BLaER1 (cell line): ENCODE measurements at regions not wholly inside any gene's neighbourhood (a gene's known extent, or its start where the extent isn't known, plus 50 kb on each side); places are given as distances from the start of the nearest gene placed in this dataset.

Experiments
- H3K27ac ChIP-seq: shearing (Covaris generic); formaldehyde crosslinking; 2 replicates; pipeline ENCODE4 v1.8.1; 2022
- H3K27me3 ChIP-seq: shearing (Covaris generic); formaldehyde crosslinking; 2 replicates; pipeline ENCODE4 v1.8.1; 2022
- H3K36me3 ChIP-seq: shearing (Covaris generic); formaldehyde crosslinking; 2 replicates; pipeline ENCODE4 v1.8.1; 2022
- H3K4me1 ChIP-seq: shearing (Covaris generic); formaldehyde crosslinking; 2 replicates; pipeline ENCODE4 v1.8.1; 2022
- H3K4me2 ChIP-seq: shearing (Covaris generic); formaldehyde crosslinking; 2 replicates; pipeline ENCODE4 v1.8.1; 2022
- H3K4me3 ChIP-seq: shearing (Covaris generic); formaldehyde crosslinking; 2 replicates; pipeline ENCODE4 v1.8.1; 2022
- H3K9ac ChIP-seq: shearing (Covaris generic); formaldehyde crosslinking; 2 replicates; pipeline ENCODE4 v1.8.1; 2022
- H3K9me3 ChIP-seq: shearing (Covaris generic); formaldehyde crosslinking; 2 replicates; pipeline ENCODE4 v1.8.1; 2022
- H4K20me1 ChIP-seq: shearing (Covaris generic); formaldehyde crosslinking; 2 replicates; pipeline ENCODE4 v1.8.1; 2022
- Cebpa-rat ChIP-seq: shearing (Covaris generic); IDR thresholded peaks from 2 replicates; pipeline ENCODE4 v1.8.1; 2022

- H3K4me1 ChIP-seq, result no peaks in the 10 kb centered on the region
- no peak overlapping the region for H3K9ac ChIP-seq
- no peaks in the 10 kb centered on the region for H3K9me3 ChIP-seq
- H3K36me3 ChIP-seq, result no peaks in the 10 kb centered on the region
- no peak overlapping the region for H3K4me2 ChIP-seq
- no peak overlapping the region for H3K27ac ChIP-seq
- H3K27me3 ChIP-seq, result no peaks in the 10 kb centered on the region
- no peak for TF ChIP-seq Cebpa-rat
- no peaks in the 10 kb centered on the region for H4K20me1 ChIP-seq
- no peak overlapping the region for H3K4me3 ChIP-seq
Measured at GRCh38 chr6:68326762-68327161, 308.3 kb upstream of the ADGRB3 start.

- no peaks in the 10 kb centered on the region for H3K27me3 ChIP-seq
- no peaks in the 10 kb centered on the region for H3K9me3 ChIP-seq
- no peaks in the 10 kb centered on the region for H3K4me1 ChIP-seq
- H3K4me3 ChIP-seq, result no peak overlapping the region
- H3K4me2 ChIP-seq, result no peak overlapping the region
- no peak overlapping the region for H3K9ac ChIP-seq
- no peaks in the 10 kb centered on the region for H4K20me1 ChIP-seq
- no peak for TF ChIP-seq Cebpa-rat
- H3K36me3 ChIP-seq, result no peaks in the 10 kb centered on the region
- no peak overlapping the region for H3K27ac ChIP-seq
Measured at GRCh38 chr6:68317366-68317765, 317.7 kb upstream of the ADGRB3 start.

GRCh38 chr6:68313911-68314310 is 321.2 kb upstream of the ADGRB3 start:
- H3K9ac ChIP-seq, result no peak overlapping the region
- H3K27ac ChIP-seq, result no peak overlapping the region
- H4K20me1 ChIP-seq, result no peaks in the 10 kb centered on the region
- H3K9me3 ChIP-seq, result no peaks in the 10 kb centered on the region
- H3K4me3 ChIP-seq, result no peak overlapping the region
- H3K36me3 ChIP-seq, result no peaks in the 10 kb centered on the region
- H3K4me1 ChIP-seq, result no peaks in the 10 kb centered on the region
- no peak for TF ChIP-seq Cebpa-rat
- H3K4me2 ChIP-seq, result no peak overlapping the region
- no peaks in the 10 kb centered on the region for H3K27me3 ChIP-seq

DNA sequence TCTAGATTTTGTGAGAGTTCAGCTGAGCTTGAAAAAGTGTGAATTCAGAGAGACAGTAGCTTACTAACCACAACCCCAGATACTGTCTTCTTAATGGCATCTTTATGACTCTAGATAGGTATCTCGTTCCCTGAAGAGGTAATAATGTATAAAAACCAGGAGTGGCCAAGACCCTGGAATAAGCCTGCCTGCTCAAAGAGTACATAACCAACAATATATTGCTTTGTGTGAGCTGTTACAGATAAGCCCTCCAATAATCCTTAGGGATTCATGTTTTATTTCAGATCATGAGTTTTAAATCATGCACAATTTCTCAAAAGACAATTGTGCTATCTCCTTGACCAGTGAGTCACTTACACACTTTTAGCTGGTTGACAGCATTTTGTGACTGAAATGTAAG is 327.8 kb upstream of the ADGRB3 start:
- H3K27me3 ChIP-seq, result no peaks in the 10 kb centered on the region
- no peak overlapping the region for H3K9ac ChIP-seq
- H4K20me1 ChIP-seq, result no peaks in the 10 kb centered on the region
- no peak overlapping the region for H3K4me3 ChIP-seq
- H3K9me3 ChIP-seq, result no peaks in the 10 kb centered on the region
- H3K4me1 ChIP-seq, result no peaks in the 10 kb centered on the region
- H3K27ac ChIP-seq, result no peak overlapping the region
- H3K4me2 ChIP-seq, result no peak overlapping the region
- no peak for TF ChIP-seq Cebpa-rat
- H3K36me3 ChIP-seq, result no peaks in the 10 kb centered on the region

DNA sequence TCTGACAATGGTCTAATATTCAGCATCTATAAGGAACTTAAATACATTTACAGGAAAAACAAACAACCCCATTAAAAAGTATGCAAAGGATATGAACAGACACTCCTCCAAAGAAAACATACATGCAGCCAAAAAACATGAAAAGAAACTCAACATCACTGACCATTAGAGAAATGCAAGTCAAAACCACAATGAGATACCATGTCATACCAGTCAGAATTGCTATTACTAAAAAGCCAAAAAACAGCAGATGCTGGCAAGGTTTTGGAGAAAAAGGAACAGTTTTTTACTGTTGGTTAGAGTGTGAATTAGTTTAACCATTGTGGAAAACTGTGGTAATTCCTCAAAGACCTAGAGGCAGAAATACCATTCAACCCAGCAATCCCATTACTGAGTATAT is 339.0 kb upstream of the ADGRB3 start:
- TF ChIP-seq Cebpa-rat, result no peak

DNA sequence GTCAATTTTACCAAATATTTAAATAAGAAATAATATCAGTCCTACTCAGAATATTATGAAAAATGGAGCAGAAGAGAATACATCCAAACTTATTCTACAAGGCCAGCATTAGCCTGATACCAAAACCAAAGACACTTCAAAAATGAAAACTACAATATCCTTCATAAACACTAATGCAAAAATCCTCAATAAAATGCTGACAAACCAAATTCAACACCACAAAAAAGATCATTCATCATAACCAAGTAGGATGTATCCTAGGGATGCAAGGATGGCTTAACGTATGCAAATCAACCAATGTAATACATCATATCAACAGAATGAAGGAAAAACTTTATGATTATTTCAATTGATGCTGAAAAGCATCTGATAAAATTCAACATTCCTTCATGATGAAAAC is 352.4 kb upstream of the ADGRB3 start:
- H3K4me2 ChIP-seq, result no peak overlapping the region
- no peak for TF ChIP-seq Cebpa-rat
- H3K4me1 ChIP-seq, result no peaks in the 10 kb centered on the region
- no peaks in the 10 kb centered on the region for H3K9me3 ChIP-seq
- no peak overlapping the region for H3K27ac ChIP-seq
- no peak overlapping the region for H3K9ac ChIP-seq
- H4K20me1 ChIP-seq, result no peaks in the 10 kb centered on the region
- H3K27me3 ChIP-seq, result no peaks in the 10 kb centered on the region
- H3K36me3 ChIP-seq, result no peaks in the 10 kb centered on the region
- H3K4me3 ChIP-seq, result no peak overlapping the region

More for the DNA sequence above, 339.0 kb upstream of the ADGRB3 start:
- no peaks in the 10 kb centered on the region for H3K9me3 ChIP-seq
- no peaks in the 10 kb centered on the region for H3K36me3 ChIP-seq
- no peak overlapping the region for H3K9ac ChIP-seq
- no peak overlapping the region for H3K4me2 ChIP-seq
- H3K27me3 ChIP-seq, result no peaks in the 10 kb centered on the region
- H3K4me1 ChIP-seq, result no peaks in the 10 kb centered on the region
- no peak overlapping the region for H3K4me3 ChIP-seq
- no peak overlapping the region for H3K27ac ChIP-seq
- no peaks in the 10 kb centered on the region for H4K20me1 ChIP-seq

DNA sequence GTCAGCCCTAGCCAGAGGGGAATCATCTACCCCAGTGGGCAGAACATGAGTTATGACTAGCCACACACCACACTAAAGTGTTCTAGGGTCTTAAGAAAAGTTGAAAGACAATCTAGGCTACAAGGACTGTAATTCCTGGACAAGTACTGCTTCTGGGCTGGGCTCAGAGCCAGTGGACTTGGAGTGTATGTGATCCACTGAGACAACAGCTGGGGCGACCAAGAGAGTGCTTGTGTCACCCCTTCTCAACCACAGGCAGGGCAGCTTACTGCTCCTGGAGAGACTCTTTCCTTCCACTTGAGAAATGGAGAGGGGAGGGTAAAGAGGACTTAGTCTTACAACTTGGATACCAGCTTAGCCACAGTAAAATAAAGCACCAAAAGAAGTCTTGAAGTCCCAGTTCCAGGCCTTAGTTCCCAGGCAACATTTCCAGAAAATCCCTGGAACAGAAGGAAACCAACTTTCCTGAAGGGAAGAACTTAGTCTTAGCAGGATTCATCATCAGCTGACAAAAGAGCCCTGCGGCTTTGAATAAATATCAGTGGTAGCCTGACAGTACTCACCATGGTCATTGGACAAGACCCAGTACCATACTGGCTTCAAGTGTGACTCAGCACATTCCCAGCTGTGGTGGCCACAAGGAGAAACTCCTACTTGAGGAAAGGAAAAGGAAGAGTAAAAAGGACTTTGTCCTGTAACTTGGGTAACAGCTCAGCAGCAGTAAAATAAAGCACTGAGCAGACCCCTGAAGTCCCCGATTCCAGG is 355.1 kb upstream of the ADGRB3 start:
- no peak for TF ChIP-seq Cebpa-rat
- no peaks in the 10 kb centered on the region for H3K27me3 ChIP-seq

DNA sequence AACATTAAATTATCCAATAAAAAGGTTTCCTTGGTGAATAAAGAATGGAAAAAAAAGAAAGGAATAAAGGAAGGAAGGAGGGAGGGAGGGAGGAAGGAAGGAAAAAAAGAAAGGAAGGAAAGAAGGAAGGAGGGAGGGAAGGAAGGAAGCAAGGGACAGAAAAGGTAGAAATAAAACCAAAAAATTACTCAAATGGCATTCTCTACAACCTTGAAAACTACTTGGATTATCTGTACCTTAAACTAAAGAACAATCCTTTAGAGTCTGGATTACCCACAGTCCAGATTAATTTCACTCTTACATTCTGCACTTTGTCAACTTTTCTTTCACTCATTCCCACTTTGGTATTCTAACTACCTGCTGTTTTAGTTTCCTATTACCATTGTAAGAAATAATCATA is 361.8 kb upstream of the ADGRB3 start:
- Histone ChIP-seq H3K27me3 (no peaks in the 10 kb centered on the region), H3K9ac (no peak overlapping the region), H3K9me3 (no peaks in the 10 kb centered on the region), H3K36me3 (no peaks in the 10 kb centered on the region), H3K27ac (no peak overlapping the region), H4K20me1 (no peaks in the 10 kb centered on the region), H3K4me1 (no peaks in the 10 kb centered on the region), H3K4me2 (no peak overlapping the region), H3K4me3 (no peak overlapping the region)
- TF ChIP-seq Cebpa-rat, result no peak

More for the DNA sequence above, 355.1 kb upstream of the ADGRB3 start:
- H3K4me1 ChIP-seq, result no peaks in the 10 kb centered on the region
- H4K20me1 ChIP-seq, result no peaks in the 10 kb centered on the region
- H3K4me2 ChIP-seq, result no peak overlapping the region
- no peaks in the 10 kb centered on the region for H3K36me3 ChIP-seq
- no peak overlapping the region for H3K9ac ChIP-seq
- H3K27ac ChIP-seq, result no peak overlapping the region
- H3K4me3 ChIP-seq, result no peak overlapping the region
- no peaks in the 10 kb centered on the region for H3K9me3 ChIP-seq

DNA sequence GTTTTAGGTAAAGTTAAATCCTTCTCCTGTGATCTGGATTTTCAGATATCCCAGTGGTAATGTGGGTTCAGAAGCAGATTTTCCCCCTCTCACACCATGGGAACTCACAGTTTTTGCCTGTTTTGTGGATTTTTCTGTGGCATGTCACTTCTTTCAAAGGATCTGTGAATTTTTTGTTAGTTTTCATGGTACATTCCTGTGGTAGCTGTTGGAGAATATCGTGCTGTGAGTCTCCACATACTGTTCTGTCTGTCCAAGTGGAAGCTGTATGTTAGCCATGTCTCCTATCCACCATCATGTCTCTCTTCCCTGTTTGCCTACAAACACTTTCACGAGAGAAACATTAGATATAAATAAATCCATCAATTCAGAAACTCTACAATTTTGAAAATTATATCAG is 378.7 kb upstream of the ADGRB3 start:
- Histone ChIP-seq H3K9me3 (peaks cover 13% of the 10 kb centered on the region; the same call in 1 of the 2 replicates), H3K36me3 (no peaks in the 10 kb centered on the region), H3K9ac (no peak overlapping the region), H4K20me1 (no peaks in the 10 kb centered on the region), H3K27ac (no peak overlapping the region), H3K4me2 (no peak overlapping the region), H3K4me3 (no peak overlapping the region), H3K27me3 (no peaks in the 10 kb centered on the region), H3K4me1 (no peaks in the 10 kb centered on the region)
- no peak for TF ChIP-seq Cebpa-rat

DNA sequence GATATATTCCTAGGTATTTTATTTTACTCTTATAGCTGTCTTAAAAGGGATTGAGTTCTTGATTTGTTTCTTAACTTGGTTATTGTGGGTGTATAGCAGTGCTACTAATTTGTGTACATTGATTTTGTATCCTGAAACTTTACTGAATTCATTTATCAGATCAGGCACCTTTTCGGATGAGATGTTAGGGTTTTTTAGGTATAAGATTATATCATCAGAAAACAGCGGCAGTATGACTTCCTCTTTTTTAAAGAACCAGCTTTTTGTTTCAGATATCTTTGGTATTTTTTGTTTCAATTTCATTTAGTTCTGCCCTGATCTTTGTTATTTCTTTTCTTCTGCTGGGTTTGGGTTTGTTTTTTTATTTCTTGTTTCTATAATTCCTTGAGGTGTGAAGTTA is 382.4 kb upstream of the ADGRB3 start:
- Histone ChIP-seq H3K4me1 (no peaks in the 10 kb centered on the region), H3K27me3 (no peaks in the 10 kb centered on the region), H3K4me3 (no peak overlapping the region), H3K36me3 (no peaks in the 10 kb centered on the region), H3K9ac (no peak overlapping the region), H4K20me1 (no peaks in the 10 kb centered on the region), H3K4me2 (no peak overlapping the region), H3K9me3 (no peaks in the 10 kb centered on the region), H3K27ac (no peak overlapping the region)
- TF ChIP-seq Cebpa-rat, result no peak

DNA sequence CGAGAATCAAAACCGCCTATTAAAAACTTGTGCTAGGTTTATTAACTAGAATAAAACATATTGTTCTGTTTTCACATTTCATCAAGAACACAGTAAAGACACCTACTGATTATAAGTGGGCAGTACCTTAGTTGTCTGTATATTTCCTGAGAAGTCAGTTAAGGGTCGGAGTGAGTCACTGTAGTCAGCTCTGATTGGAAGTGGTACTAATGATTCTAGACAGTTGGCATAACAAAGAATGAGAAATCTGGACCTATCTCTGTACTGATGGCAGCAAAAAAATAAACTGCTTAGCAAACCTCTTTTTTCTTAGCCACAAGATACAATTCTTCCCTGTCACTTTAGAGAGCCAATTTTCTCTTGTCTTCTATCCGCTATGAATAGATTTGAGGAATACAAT is 387.3 kb upstream of the ADGRB3 start:
- Histone ChIP-seq H4K20me1 (no peaks in the 10 kb centered on the region), H3K27me3 (no peaks in the 10 kb centered on the region), H3K9ac (no peak overlapping the region), H3K4me3 (no peak overlapping the region), H3K4me2 (no peak overlapping the region), H3K9me3 (no peaks in the 10 kb centered on the region), H3K27ac (no peak overlapping the region), H3K36me3 (no peaks in the 10 kb centered on the region), H3K4me1 (no peaks in the 10 kb centered on the region)
- TF ChIP-seq Cebpa-rat, result no peak
